AG09309 (cell line): ENCODE measurements at regions not wholly inside any gene's neighbourhood (a gene's known extent, or its start where the extent isn't known, plus 50 kb on each side); places are given as distances from the start of the nearest gene placed in this dataset.
"Not testable (repeated sequence)": the region's sequence is repeated elsewhere in the genome, so short reads cannot be mapped to it uniquely, and the experiment has no call there.

Experiments
- DNase-seq: peaks from one replicate; pipeline ENCODE4 v3.0.0-alpha.2; 2010; ENCODE audit warnings: low read depth
- H3K4me3 ChIP-seq: 2 replicates; pipeline ENCODE4 v1.5.1; 2011; ENCODE audit warnings: mild to moderate bottlenecking, low read depth, low read length, moderate library complexity; ENCODE audit not compliant: control insufficient read depth
- CTCF ChIP-seq: IDR thresholded peaks from 2 replicates; pipeline ENCODE4 v1.5.1; 2011; ENCODE audit warnings: mild to moderate bottlenecking, low read depth, low read length, inconsistent platforms; ENCODE audit not compliant: insufficient read depth, control insufficient read depth; ENCODE audit errors: missing control alignments

GRCh38 chr6:80586242-80586641 lies 479.8 kb downstream of the BCKDHB start:
- TF ChIP-seq CTCF: no peak
- H3K4me3 ChIP-seq: no peak overlapping the region
- DNase-seq: no peak

GRCh38 chr6:80579391-80580023 lies 473.0 kb downstream of the BCKDHB start:
- no peak overlapping the region for H3K4me3 ChIP-seq
- TF ChIP-seq CTCF: no peak
- DNase-seq: no peak

GRCh38 chr6:80573320-80573719 lies 466.8 kb downstream of the BCKDHB start:
- H3K4me3 ChIP-seq, DNase-seq: not testable (repeated sequence)

- no peak for DNase-seq
- TF ChIP-seq CTCF: no peak
- H3K4me3 ChIP-seq: no peak overlapping the region
Measured at GRCh38 chr6:80566361-80566760, 459.9 kb downstream of the BCKDHB start.

GRCh38 chr6:80553071-80553740 lies 446.7 kb downstream of the BCKDHB start:
- TF ChIP-seq CTCF: no peak
- DNase-seq: no peak
- H3K4me3 ChIP-seq: no peak overlapping the region

GRCh38 chr6:80550748-80551147 lies 444.3 kb downstream of the BCKDHB start:
- DNase-seq: no peak
- no peak overlapping the region for H3K4me3 ChIP-seq
- TF ChIP-seq CTCF: no peak

GRCh38 chr6:80550281-80550680 lies 443.8 kb downstream of the BCKDHB start:
- TF ChIP-seq CTCF: no peak
- no peak for DNase-seq
- H3K4me3 ChIP-seq: no peak overlapping the region
